IPS DF 6.9 (cell line): ENCODE measurements at regions not wholly inside any gene's neighbourhood (a gene's known extent, or its start where the extent isn't known, plus 50 kb on each side); places are given as distances from the start of the nearest gene placed in this dataset.

ENCODE experiments used
- DNase-seq: peaks from one replicate; pipeline ENCODE4 v3.0.0-alpha.2; 2013; ENCODE audit warnings: low read depth, low spot score
- H3K27ac ChIP-seq: one replicate; pipeline ENCODE4 v1.5.1; 2013; ENCODE audit warnings: low read length, control low read depth
- H3K27me3 ChIP-seq: 2 replicates; pipeline ENCODE4 v1.6.1; 2013; ENCODE audit warnings: mild to moderate bottlenecking, low read length; ENCODE audit not compliant: control insufficient read depth, insufficient read depth
- H3K36me3 ChIP-seq: 2 replicates; pipeline ENCODE4 v1.6.1; 2013; ENCODE audit warnings: low read length; ENCODE audit not compliant: control insufficient read depth, insufficient read depth
- H3K4me1 ChIP-seq: 2 replicates; pipeline ENCODE4 v1.6.1; 2013; ENCODE audit warnings: low read length; ENCODE audit not compliant: control insufficient read depth, insufficient read depth
- H3K4me3 ChIP-seq: 2 replicates; pipeline ENCODE4 v1.5.1; 2013; ENCODE audit warnings: mild to moderate bottlenecking, low read length
- H3K9me3 ChIP-seq: 2 replicates; pipeline ENCODE4 v1.6.1; 2013; ENCODE audit warnings: low read length, inconsistent platforms; ENCODE audit not compliant: control insufficient read depth, insufficient read depth
- WGBS: extraction: QIAGEN DNeasy Blood & Tissue Kit; methylation state at CpG from one replicate; pipeline ENCODE4 v1.1.7; 2013; ENCODE audit warnings: mixed read lengths, missing lambda C conversion rate; ENCODE audit not compliant: insufficient read length, insufficient coverage; 5-methylcytosine and 5-hydroxymethylcytosine counted together

DNA sequence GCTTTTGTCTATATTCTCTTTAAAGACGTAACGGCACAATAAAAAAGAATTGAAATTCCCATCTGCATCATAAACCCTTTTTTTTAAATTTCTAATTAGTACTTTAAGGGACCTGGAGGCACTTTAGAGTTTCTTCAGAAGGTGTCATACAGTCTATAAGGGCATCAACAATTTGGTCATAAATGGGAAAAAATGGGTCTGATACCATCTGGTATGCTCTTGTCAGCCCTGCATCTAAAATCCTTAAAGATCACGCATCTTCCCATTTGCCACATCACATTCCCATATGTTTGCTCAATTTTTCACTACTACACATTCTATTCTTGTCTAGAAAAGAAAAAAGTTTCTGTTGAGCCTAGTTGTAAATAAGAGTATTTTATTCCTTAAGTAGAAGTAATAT, 53.8 kb downstream of the COX7C start:
- no peaks in the 10 kb centered on the region for H3K36me3 ChIP-seq
- WGBS: no CpG with 5 or more reads among the region's 3 CpGs
- no peak for DNase-seq
- no peak overlapping the region for H3K27ac ChIP-seq
- H3K9me3 ChIP-seq: no peaks in the 10 kb centered on the region
- H3K4me3 ChIP-seq: no peak overlapping the region
- no peaks in the 10 kb centered on the region for H3K4me1 ChIP-seq
- H3K27me3 ChIP-seq: no peaks in the 10 kb centered on the region

- Histone ChIP-seq H3K9me3 (no peaks in the 10 kb centered on the region), H3K4me1 (no peaks in the 10 kb centered on the region), H3K4me3 (no peak overlapping the region), H3K27ac (no peak overlapping the region), H3K36me3 (no peaks in the 10 kb centered on the region), H3K27me3 (no peaks in the 10 kb centered on the region)
- WGBS: no CpG with 5 or more reads among the region's 4 CpGs
- DNase-seq: no peak
These were observed 56.3 kb downstream of the COX7C start for GRCh38 chr5:86674069-86674468.

GRCh38 chr5:86675311-86675710, 57.6 kb downstream of the COX7C start:
- H3K36me3 ChIP-seq: no peaks in the 10 kb centered on the region
- WGBS: no CpG with 5 or more reads among the region's 4 CpGs
- no peaks in the 10 kb centered on the region for H3K9me3 ChIP-seq
- H3K4me1 ChIP-seq: no peaks in the 10 kb centered on the region
- no peak overlapping the region for H3K27ac ChIP-seq
- no peak for DNase-seq
- H3K27me3 ChIP-seq: no peaks in the 10 kb centered on the region
- no peak overlapping the region for H3K4me3 ChIP-seq

- DNase-seq: peak; percentile 13
- Histone ChIP-seq H3K27me3 (no peaks in the 10 kb centered on the region), H3K36me3 (no peaks in the 10 kb centered on the region), H3K4me3 (no peak overlapping the region), H3K9me3 (no peaks in the 10 kb centered on the region), H3K27ac (no peak overlapping the region), H3K4me1 (no peaks in the 10 kb centered on the region)
- no CpG with 5 or more reads among the region's 1 CpG for WGBS
These were observed 61.8 kb downstream of the COX7C start for GRCh38 chr5:86679529-86679928.

DNA sequence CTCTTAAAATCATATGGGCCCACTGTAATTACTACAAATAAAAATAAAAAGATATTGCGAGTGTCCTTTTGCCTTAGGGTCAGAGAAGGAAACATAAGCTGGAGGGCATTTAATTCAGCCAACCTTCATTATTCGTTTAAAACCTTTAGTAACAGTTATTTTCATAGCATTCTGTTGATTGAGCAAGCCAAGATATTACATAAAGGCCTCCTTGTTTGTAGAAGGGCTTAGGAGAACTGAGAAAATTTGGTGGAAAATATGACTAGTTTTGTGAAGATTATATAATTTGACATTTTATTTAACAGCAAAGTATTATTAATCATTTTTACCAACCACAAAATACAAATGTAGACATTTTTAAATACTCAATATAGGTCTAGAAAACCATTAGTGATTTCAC, 62.2 kb downstream of the COX7C start:
- H3K9me3 ChIP-seq: no peaks in the 10 kb centered on the region
- no CpG with 5 or more reads among the region's 2 CpGs for WGBS
- H3K27me3 ChIP-seq: no peaks in the 10 kb centered on the region
- no peaks in the 10 kb centered on the region for H3K36me3 ChIP-seq
- no peak overlapping the region for H3K4me3 ChIP-seq
- no peak overlapping the region for H3K27ac ChIP-seq
- no peaks in the 10 kb centered on the region for H3K4me1 ChIP-seq
- DNase-seq: no peak

DNA sequence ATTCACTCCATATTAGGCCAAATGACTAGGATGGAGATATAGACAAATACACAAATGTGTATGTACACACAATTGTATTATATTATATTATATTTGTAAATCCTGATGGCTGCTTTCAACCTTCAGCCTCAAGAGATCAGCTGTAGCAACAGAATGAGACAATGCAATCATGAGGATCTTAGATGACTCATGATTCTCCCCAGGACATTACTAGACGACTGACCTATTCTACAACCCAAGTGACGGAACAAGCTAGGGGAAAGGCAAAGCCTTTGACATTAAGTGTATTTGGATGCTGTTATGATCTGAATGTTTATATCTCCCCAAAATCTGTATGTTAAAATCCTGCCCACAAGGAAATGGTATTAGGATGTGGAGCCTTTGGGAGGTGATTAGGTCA, 66.5 kb downstream of the COX7C start:
- no peak overlapping the region for H3K27ac ChIP-seq
- H3K27me3 ChIP-seq: no peaks in the 10 kb centered on the region
- no peaks in the 10 kb centered on the region for H3K9me3 ChIP-seq
- H3K4me3 ChIP-seq: no peak overlapping the region
- no peaks in the 10 kb centered on the region for H3K4me1 ChIP-seq
- H3K36me3 ChIP-seq: no peaks in the 10 kb centered on the region
- DNase-seq: no peak
- no CpG with 5 or more reads among the region's 2 CpGs for WGBS

DNA sequence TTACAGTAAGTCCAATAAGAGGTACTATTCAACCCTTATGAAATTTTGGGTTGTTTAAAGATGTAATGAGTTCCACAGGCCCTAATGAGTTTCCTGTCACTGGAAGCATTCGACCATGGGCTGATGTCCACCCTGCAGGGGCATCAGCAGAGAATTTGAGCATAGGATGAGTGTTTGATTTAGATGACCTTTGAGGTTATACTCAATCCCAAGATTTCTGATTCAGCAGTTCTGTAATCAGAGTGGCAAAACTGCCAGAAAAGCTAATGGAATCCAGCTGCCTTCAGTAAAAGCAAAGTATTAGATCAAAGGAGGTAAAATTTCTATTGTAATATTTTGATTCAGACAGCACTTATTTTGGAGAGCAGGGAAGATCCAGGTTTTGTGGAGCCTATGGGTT, 68.3 kb downstream of the COX7C start:
- H3K4me3 ChIP-seq: no peak overlapping the region
- H3K36me3 ChIP-seq: no peaks in the 10 kb centered on the region
- WGBS: no CpG with 5 or more reads among the region's 1 CpG
- no peak for DNase-seq
- H3K9me3 ChIP-seq: no peaks in the 10 kb centered on the region
- no peak overlapping the region for H3K27ac ChIP-seq
- no peaks in the 10 kb centered on the region for H3K27me3 ChIP-seq
- H3K4me1 ChIP-seq: no peaks in the 10 kb centered on the region

DNA sequence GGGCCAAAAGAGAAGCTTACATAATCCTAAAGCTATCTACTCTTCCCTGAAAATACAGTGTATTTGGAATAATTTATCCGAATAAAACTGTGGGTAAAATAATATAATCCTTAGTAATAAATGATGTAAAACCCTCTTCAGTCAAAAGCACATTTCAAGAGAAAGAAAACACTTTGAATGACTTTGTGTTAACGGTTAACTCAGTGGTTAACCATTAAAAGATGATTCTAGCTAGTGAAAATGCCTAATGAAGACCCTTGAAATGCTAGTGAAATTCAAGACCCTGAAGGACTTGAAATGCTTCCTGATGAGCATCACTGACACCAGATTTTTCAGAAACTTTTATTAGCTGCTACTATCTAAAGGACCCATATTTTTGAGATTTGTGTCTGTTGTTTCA, 70.7 kb downstream of the COX7C start:
- Histone ChIP-seq H3K36me3 (no peaks in the 10 kb centered on the region), H3K27ac (no peak overlapping the region), H3K4me1 (no peaks in the 10 kb centered on the region), H3K9me3 (no peaks in the 10 kb centered on the region), H3K4me3 (no peak overlapping the region), H3K27me3 (no peaks in the 10 kb centered on the region)
- DNase-seq: no peak
- no CpG with 5 or more reads among the region's 2 CpGs for WGBS

- no peaks in the 10 kb centered on the region for H3K36me3 ChIP-seq
- H3K27me3 ChIP-seq: no peaks in the 10 kb centered on the region
- no peak overlapping the region for H3K4me3 ChIP-seq
- H3K27ac ChIP-seq: no peak overlapping the region
- H3K9me3 ChIP-seq: no peaks in the 10 kb centered on the region
- DNase-seq: no peak
- WGBS: no CpG with 5 or more reads among the region's 1 CpG
- no peaks in the 10 kb centered on the region for H3K4me1 ChIP-seq
These were observed 71.5 kb downstream of the COX7C start for GRCh38 chr5:86689103-86689729.

GRCh38 chr5:86709157-86709881, 91.6 kb downstream of the COX7C start:
- DNase-seq: no peak
- Histone ChIP-seq H3K4me3 (no peak overlapping the region), H3K36me3 (no peaks in the 10 kb centered on the region), H3K27me3 (no peaks in the 10 kb centered on the region; the same call in 1 of the 2 replicates), H3K27ac (no peak overlapping the region), H3K9me3 (no peaks in the 10 kb centered on the region), H3K4me1 (no peaks in the 10 kb centered on the region)
- no CpG with 5 or more reads among the region's 1 CpG for WGBS

DNA sequence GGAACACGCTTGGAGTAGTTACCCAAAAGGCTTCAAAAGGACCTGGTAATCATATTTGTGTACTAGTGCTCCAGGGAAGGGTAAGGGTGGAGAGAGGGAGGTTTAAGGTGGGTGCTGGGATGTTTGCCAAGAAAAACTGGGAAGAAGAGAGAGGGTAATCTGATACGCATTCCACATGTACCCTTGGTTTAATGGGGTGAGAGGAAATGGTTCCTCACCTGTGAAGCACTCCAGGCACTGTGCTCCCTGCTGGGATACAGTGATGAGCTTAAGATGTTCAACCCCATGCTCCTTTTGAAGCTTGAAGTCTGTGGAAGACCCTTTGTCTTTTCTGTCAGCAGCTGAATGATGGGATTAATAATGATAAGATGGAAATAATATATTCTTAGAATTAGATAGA, 98.4 kb downstream of the COX7C start:
- peak; percentile 7 for DNase-seq
- H3K27ac ChIP-seq: no peak overlapping the region
- no peaks in the 10 kb centered on the region for H3K36me3 ChIP-seq
- H3K4me3 ChIP-seq: no peak overlapping the region
- no CpG with 5 or more reads among the region's 2 CpGs for WGBS
- no peaks in the 10 kb centered on the region; the same call in 1 of the 2 replicates for H3K4me1 ChIP-seq
- H3K27me3 ChIP-seq: no peaks in the 10 kb centered on the region; the same call in 1 of the 2 replicates
- no peaks in the 10 kb centered on the region for H3K9me3 ChIP-seq
